ENCODE measurements at regions not wholly inside any gene's neighbourhood (a gene's known extent, or its start where the extent isn't known, plus 50 kb on each side); places are given as distances from the start of the nearest gene placed in this dataset.
"Not testable (repeated sequence)": the region's sequence is repeated elsewhere in the genome, so short reads cannot be mapped to it uniquely, and the experiment has no call there.

DNA sequence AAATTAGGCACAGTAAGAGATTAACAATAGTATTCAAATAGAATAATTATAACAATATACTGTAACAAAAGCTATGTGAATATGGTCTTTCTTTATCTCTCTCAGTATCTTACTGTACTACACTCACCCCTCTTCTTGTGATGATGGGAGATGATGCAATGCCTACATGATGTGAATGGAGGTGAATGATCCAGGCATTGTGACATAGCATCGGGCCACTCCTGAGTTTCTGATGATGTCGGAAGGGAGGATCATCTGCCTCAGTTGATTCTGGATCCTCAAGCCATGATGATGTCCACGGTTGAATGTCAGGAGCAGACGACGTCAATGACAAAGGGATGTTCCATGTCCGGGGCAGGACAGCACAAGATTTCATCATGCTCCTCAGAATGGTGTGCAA is 268.3 kb upstream of the MGAT5 start:
- DNase-seq = no peak

DNA sequence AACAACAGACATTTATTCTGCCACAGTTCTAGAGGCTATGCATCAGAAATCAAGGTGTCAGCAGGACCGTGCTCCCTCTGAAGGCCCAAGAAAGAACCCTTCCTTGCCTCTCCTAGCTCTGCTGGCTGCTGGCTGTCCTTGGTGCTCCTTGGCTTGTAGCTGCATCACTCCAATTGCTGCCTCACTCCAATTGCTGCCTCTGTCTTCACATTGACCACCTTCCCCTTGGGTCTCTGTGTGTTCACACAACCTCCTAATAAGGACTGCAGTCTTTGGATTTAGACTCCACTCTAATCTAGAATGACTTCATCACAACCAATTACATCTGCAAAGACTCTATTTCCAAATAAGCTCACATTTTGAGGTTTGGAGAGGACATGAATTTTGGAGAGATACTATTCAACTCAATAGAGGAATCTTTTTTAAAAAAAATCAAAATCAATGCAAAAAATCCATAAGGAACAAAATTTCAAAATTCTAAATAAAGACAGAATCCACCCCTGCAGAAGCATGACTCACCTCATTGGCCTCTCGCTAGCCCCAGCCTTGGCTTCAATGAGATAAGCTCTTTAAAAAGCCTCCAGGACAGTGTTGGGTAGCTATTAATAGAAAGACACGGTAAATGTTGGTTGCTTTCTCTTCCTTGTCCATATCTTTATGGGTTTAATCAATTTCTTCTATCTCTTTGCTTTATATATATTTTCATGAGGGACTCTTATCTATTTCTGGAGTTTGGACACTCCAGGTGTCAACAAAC is 267.6 kb upstream of the MGAT5 start:
- DNase-seq = no peak

DNA sequence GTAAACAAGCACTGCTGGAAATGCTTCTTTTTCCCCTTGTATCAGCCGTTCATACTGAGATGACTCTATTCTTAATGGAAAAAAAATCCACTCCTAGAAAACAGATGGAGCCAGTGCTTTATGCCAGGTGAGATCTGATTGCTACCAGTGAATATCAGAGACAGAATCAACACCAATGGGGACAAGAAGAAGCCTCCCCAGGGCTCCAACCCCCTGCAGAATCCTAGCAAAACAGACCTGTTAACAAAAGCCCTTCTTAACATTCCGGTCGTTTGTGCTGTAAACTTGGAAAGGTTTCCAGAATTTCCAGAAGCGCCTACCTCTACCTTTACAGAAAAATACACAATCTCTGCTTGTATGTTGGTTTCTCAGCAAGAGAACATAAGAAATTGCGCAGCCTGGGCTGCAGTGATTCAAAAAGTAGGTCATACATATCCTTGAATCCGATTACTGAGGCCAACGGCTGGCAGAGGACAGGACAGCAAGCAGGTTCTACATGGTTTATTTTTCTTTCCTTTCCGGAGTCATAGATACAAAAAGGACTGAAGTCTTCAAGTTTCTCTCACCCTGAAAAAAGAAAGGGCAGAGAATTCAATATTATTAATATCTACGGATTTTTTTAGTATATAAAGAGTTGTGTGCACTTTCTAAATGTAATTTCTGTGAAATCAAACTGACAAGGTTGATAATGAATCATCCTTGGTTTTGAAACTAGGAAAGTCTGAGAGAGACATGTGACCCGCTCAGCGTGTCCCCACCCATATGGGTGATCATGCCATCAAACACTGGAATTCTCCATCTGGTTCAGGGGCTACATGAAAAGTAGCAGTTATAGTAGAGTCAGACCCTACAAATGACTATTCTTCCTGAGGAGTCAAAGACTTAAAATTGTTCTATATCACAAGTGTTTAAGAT is 266.7 kb upstream of the MGAT5 start:
- DNase-seq = no peak

DNA sequence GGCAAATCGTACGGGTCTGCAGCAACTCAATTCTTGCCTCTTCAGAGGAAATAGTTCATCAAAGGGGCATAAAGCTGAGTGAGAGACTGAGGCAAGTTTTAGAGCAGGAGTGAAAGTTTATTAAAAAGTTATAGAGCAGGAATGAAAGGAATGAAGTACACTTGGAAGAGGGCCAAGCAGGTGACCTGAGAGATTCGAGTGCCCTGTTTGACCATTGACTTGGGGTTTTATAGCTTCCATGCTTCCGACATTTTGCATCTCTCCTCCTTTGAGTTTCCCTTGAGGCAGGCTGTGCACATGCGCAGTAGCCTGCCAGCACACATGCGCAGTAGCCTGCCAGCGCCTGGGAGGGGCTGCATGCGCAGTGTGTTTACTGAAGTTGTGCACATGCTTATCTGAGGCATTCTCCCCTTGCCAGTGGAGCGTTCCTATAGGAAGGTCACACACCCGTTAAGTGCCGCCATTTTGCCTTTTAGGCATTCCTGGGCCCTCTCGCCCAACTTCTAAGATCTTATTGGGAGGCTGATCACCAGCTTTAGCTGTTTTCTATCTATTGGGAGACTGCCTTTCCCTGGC is 265.5 kb upstream of the MGAT5 start:
- DNase-seq = no peak

DNA sequence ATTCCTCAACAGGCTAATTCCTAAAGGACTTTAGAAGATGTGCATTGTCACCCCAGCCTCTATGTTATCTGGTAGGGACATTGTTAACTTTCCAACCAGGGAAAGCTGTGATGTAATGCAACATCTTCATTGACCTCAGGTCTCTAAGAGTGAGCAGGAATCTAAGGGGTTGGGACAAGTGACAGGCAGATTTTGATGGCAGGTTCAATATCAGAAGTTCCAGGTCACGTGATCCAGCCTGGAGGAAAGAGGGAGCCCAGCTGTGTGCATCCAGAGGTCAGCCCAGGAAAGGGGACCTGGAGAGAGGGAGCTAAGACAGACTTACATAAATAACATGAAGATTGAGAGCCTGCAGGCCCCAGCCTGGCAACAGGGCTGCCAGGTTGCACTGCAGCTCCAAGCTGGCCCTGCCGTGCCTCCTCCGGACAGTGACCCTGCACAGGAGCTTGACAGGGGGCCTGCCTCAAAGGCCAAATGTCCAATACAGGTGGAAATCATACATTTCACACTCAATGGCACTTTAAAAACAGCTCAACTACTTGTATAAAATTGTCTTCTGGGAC is 262.2 kb upstream of the MGAT5 start:
- DNase-seq = no peak

DNA sequence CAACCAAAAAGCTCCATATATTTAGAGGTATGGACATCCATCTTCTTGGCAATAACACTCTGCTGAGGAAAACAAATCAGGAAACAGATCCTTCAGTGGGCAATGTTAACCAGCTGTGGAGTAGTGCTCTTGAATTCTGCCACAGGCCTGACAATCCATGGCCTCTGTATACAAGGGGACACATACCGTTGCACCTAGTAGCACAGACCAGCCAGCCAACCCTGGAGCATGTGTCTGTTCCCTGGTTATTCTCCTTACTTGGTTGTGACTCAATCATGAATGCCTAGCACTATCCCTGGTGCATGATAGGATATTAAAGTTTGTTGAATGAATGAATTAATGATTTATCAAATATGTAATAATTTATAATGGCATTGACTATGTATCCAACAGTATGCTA is 261.4 kb upstream of the MGAT5 start:
- no peak for DNase-seq

DNA sequence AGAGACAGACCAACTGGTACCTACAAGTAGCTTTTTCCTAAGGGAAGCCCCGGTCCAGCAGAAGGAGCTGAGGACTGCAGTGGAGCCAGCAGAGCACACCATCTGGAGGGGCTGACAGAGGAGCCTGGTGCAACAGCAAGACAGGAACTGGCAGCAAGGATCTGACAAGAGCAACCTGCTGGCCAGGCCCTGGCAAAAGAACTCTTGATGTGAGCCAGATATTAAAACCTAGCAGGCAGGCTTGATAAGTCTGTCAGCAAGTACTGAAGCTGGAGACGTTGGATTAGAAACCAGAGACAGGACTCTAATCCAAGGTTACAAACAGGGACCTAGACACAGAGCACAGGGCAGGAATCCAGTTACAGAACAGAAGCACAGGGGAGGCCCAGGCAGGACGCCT is 260.7 kb upstream of the MGAT5 start:
- no peak for DNase-seq

DNA sequence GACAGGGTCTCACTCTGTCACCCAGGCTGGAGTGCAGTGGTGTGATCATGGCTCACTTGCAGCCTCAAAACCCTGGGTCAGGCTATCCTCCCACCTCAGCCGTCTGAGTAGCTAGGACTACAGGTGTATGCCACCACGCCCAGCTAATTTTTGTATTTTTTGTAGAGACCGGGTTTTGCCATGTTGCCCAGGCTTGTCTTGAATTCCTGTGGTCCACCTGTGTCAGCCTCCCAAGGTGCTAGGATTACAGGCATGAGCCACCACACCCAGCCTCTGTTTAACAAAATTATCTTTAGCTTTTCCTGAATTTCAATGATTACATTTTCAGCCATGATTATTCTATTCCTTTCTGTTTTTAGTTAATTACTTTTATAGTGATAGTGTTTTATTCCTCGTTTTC is 255.1 kb upstream of the MGAT5 start:
- DNase-seq = not testable (repeated sequence)

DNA sequence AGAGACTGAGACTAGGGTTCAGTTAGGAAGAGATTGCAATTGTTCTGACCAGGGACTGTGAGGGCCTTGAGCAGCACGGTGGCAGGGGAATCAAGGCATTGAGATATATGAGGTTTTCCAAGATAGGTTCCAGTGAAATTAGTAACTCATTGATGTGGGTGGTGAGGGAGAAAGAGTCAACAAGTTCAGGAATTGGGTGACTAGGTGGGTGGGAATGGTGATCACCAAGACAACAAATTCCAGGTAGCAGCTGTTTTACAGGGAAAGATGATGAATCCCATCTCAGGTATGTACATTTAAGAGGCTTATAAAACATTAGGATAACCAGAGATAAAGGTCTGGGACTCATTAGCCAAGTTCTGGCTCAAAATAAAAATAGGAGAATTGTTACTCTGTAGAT is 251.5 kb upstream of the MGAT5 start:
- no peak for DNase-seq

DNA sequence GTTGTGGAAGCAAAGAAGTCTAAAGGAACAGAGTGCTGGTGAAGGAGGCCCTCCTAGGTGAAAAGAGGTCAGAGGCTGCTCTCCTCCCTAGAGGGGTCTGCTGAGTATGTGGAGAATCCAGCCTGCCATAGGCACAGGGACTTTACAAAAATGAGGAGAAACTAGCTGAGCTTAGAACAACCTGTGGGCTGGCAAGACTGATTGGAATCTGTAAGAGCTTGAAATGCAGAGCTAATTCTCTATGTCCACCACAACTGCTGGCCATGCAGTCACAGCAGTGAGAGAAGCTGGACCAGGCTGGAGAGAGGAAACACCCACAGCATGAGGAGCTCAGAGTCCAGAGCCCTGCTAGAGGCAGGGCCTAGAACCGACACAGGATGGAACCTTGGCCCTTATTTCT is 251.0 kb upstream of the MGAT5 start:
- no peak for DNase-seq

DNA sequence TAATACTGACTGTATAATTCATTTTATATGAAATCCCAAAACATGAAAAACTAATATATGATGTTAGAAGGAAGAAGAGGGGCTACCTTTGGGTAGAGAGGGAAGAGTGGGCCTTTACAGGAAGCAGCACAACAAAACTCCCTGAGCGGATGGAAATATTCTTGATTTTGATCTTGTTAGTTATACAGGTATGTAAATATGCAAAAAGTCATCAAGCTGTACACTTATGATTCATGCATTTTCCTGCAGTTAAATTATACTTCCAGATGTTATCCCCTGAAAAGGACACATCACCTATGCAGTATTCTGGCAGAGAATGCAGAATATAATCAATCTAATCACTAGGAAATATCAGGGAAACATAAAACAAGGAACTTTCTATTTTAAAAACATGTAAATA is 249.4 kb upstream of the MGAT5 start:
- DNase-seq = no peak

DNA sequence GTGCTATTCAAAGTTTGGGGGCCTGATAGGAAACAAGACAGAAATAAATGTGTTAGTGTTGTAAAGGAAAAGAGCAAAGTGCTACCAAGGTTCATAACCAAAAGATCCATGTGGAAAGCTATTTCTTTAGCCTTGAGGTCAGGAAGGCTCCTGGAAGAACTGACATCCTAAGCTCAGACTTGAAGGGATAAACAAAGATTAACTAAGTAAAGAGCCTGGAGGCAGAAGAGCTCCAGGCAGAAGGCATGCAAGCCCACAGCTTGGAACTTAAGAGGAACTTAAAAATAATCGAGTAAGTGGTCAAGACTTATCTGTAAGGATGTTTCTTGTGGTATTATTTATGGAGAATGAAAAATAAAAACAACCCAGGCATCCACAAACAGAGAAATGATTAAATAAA is 245.0 kb upstream of the MGAT5 start:
- no peak for DNase-seq

DNA sequence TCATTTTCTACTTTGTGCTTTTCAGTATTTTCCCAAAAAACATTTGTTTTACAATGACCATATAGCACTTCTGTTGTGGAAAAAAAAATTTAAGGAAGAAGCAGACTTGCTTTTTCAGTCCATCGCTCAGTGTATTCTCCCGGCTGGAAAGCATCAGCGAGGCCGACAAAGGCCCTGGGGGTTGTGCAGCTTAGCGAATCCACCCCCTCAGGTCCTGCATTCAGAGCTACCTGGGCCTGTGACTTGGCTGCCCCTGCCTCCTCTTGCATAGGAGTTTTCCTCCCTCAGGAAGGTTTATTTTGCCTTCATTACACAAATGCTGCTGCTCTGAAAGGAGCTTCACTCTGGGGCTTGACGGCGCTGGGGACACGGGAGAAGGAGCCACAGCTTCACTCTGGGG is 244.4 kb upstream of the MGAT5 start:
- DNase-seq = no peak

DNA sequence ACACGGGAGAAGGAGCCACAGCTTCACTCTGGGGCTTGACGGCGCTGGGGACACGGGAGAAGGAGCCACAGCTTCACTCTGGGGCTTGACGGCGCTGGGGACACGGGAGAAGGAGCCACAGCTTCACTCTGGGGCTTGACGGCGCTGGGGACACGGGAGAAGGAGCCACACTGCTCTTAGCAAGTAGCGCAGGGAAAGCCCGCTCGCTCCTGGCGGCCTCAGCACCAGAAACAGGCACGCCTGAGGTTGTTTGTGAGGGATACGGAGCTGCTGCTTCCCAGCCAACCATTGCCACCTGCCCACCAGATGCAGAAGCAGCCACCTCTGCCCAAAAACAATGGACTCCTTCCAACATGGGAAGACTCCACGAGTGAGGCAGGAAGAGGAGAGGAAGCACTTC is 244.0 kb upstream of the MGAT5 start:
- DNase-seq = not testable (repeated sequence)

DNA sequence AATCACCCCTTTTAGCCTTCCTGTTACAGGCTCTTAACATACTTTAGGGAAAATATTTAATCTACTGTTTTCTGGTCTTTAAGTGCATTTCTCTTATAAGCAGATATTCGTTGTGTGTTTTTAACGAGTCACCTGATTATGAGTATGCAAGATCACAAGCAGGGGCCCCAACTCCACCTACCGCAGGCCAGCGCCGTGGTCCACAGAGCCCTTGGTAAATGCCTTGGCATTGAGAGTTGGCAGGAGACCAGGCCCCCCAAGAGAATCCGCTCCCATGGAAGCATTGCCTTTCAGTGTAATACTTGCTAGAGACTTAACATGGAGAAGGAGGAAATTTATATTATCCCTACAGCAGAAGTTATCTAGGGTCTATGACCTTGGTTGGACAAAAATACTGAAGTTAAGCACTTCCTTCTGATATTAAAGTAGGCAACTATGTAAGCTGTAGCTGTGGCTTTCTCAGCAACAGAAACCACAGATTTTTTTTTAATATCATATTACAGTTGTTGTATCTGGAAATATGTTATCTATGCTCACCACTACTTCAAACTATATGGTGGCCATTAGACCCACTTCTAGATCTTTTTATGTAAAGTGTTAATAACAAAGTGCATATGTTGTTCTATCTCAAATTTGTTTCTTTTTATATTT is 241.8 kb upstream of the MGAT5 start:
- DNase-seq = no peak

DNA sequence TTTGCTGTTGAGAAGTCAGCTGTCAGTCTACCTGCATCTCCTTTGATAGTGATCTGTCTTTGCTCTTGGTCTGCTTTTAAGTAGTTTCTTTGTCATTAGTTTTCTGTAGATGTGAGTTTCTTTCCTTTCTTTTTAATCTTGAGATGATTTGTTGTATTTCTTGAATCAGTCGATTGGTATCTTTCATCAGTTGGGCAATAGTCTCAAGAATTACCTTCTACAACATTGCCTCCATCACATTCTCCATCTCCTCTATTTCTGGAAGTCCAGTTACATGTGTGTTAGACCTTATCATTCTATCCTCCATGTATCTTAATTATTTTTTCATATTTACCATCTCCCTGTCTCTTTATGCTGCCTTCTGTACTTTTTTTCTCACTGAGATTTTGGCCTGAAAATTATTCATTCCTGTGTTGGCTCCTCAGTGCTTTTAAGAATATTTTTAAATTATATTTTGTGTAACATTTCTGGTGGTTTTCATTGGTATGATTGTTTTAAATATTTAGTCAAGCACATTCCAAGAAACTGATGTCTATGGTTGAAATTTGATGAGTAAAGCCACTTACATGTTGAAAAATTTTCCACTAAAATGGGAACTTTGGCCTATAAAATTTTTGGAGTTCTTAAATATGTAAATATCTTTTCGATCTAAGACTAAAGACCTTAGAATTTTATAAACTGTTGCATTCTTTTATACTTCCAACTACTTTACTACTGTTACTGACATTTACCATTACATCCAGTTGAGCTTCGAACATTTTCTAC is 239.5 kb upstream of the MGAT5 start:
- no peak for DNase-seq

DNA sequence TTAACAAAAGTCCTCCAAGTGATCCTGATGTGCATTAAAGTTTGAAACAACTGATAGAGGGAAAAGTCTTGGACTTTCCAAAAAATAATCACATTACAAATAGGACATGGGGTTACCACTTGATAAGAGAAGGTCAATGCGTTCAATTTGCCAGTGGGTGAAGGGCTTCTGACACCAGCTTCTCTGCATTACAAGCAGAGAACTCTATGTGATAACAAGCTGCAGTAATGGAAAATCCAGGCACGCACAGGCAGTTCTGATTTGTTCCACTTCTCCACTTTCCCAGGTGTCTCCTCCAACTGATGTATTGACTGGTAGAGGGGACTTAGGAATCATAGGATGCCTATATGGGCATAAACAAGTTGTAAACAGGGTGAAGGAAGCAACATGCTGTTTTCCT is 234.0 kb upstream of the MGAT5 start:
- no peak for DNase-seq

DNA sequence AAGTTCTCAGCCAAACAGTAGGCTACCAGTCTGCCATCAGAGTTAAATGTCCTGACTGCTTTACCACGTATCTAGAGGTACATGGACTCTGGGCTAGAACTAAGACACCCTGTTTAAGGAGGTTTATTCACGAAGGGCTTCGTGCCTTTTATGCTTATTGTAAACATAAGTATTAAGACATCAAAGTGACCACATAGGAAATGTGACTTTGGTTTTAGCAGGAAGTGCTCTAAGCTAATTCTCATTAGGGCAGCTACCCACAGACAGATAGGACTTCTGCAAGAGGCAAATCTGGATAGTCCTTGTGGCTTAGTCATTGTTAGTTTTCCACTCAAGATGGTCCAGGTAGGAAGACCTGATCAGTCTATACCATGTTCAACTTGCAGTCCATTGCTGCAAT is 233.3 kb upstream of the MGAT5 start:
- no peak for DNase-seq

DNA sequence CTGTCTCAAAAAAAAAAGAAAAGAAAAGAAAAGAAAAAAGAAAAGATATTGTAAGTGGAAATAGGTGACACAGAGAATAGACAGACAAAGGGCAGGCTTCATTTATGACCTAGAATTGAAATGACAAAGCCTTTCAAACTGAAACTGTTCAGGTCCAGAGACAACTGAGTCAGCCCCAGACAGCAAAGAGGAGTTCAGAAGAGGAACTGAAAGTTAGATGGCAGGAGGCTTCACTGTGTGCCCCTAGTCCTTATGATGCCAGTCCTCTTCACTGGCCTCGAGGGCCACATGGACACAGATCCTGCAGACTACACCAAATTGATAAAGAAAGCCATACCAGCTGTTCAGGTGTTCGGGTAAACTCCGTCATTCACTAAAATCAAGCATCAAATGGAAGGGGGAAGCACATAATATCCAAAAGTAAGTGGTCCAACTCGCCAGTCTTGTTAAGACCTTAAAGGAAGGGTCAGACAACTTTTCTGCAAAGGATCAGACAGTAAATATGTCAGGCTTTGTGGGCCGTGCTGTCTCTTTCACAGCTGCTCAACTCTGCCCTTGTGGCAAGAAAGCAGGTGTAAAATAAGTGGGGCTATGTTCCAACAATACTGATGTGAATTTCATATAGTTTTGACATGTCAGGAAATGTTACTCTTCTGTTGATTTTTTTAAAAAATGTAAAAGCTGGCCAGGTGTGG is 231.9 kb upstream of the MGAT5 start:
- no peak for DNase-seq

DNA sequence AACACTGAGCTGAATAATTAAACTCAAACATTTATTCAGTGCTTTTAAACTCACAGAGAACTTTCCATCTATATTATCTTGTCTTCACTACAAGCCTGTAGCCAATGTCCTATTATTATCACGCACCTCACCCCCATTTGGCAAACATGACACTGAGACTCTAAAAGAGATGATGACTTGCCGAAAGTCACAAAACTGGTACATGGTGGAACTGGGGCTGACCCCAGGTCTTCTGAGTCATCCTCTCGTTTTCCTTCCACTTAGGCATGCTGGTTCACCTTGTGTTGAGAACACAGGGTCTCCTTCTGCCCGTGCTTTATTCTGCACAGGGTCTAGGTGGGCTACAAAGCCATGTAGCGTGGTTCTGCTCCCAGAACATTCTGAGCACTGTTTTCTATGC is 230.0 kb upstream of the MGAT5 start:
- no peak for DNase-seq

DNA sequence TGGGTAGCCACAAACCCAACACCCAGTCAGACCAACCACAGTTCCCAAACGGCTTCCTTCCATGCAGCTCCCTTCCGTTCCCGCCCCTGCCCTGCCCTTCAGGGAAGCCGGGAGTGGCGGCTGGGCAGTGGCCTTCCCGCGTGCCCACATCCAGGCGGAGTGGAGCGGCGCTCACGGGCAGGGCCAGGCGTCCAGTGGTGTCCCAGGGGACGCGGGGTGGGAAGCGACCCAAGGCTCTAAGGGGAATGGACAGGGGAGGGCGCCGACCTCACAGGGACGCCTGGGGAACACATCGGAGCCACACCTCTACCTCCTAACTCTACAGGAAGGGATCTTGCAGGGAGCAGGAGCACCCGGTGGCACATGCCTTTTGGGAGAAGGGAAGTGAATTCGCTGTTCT is 225.9 kb upstream of the MGAT5 start:
- no peak for DNase-seq

DNA sequence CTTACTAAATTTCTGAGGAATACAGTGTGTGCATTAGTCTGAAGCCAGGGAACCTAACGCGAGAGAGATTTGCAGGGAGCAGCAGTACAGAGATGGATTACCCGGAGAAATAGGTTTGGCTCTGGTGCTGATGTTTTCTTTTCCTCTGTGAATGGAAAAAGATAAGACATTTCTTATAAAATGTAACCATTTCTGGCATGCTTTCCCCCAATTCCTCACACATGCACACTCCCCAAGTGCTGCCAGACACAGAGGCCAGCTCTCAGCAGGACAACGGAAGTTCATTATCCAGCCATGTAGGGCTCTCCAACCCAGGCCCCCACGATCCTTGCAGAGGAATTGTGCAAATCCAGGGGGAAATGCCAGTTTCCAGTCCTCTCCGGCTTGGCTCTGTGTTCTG is 224.5 kb upstream of the MGAT5 start:
- DNase-seq = no peak
